AG09309 (cell line): ENCODE measurements at regions not wholly inside any gene's neighbourhood (a gene's known extent, or its start where the extent isn't known, plus 50 kb on each side); places are given as distances from the start of the nearest gene placed in this dataset.

Experiments used
- DNase-seq: peaks from one replicate; pipeline ENCODE4 v3.0.0-alpha.2; 2010; ENCODE audit warnings: low read depth
- H3K4me3 ChIP-seq: 2 replicates; pipeline ENCODE4 v1.5.1; 2011; ENCODE audit warnings: mild to moderate bottlenecking, low read depth, low read length, moderate library complexity; ENCODE audit not compliant: control insufficient read depth
- CTCF ChIP-seq: IDR thresholded peaks from 2 replicates; pipeline ENCODE4 v1.5.1; 2011; ENCODE audit warnings: mild to moderate bottlenecking, low read depth, low read length, inconsistent platforms; ENCODE audit not compliant: insufficient read depth, control insufficient read depth; ENCODE audit errors: missing control alignments

- TF ChIP-seq CTCF, result no peak
- DNase-seq, result no peak
- H3K4me3 ChIP-seq, result no peak overlapping the region
Observed at GRCh38 chr6:84516154-84516553, 248.2 kb downstream of the TBX18 start.

- no peak for DNase-seq
- TF ChIP-seq CTCF, result no peak
- no peak overlapping the region for H3K4me3 ChIP-seq
Observed at GRCh38 chr6:84515067-84515466, 249.3 kb downstream of the TBX18 start.

- H3K4me3 ChIP-seq, result no peak overlapping the region
- no peak for TF ChIP-seq CTCF
- no peak for DNase-seq
Observed at GRCh38 chr6:84514089-84514971, 250.1 kb downstream of the TBX18 start.

- no peak for DNase-seq
- TF ChIP-seq CTCF, result no peak
- H3K4me3 ChIP-seq, result no peak overlapping the region
Observed at GRCh38 chr6:84512391-84512790, 252.0 kb downstream of the TBX18 start.

- TF ChIP-seq CTCF, result no peak
- DNase-seq, result no peak
Observed at GRCh38 chr6:84511929-84512328, 252.5 kb downstream of the TBX18 start.

DNA sequence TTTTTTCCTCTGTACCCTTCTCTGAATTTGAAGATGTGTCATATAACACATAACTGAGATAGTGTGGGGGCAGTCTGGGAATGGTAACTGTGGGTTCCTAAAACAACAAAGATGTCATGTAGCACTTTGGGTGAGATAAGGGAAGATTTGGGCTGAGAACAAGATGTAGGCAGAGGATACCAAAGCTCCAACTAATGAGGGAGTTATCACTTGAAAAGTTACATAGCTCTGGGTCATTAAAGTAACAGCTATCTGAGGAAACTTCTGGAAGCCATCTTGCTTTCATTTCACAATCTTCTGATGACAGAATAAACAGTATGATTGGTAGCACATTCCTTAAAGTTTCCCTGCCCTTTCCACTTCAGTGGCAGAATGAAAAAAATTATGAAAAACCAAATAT is 255.4 kb downstream of the TBX18 start:
- TF ChIP-seq CTCF, result no peak
- no peak overlapping the region for H3K4me3 ChIP-seq
- DNase-seq, result no peak

More at GRCh38 chr6:84511929-84512328, 252.5 kb downstream of the TBX18 start:
- H3K4me3 ChIP-seq, result no peak overlapping the region
